HL-60 (cell line): ENCODE measurements at regions not wholly inside any gene's neighbourhood (a gene's known extent, or its start where the extent isn't known, plus 50 kb on each side); places are given as distances from the start of the nearest gene placed in this dataset.
A peak's percentile ranks its signal among the peaks of the same experiment; 100 is the strongest.

Experiments
- CTCF ChIP-seq: IDR thresholded peaks from one replicate; pipeline ENCODE4 v1.5.1; 2011; ENCODE audit warnings: low read length, control low read depth, inconsistent platforms; ENCODE audit not compliant: insufficient read depth
- GABPA ChIP-seq: IDR thresholded peaks from 2 replicates; pipeline ENCODE4 v1.6.1; 2012; ENCODE audit warnings: low read depth
- POLR2AphosphoS5 ChIP-seq: IDR thresholded peaks from 2 replicates; pipeline ENCODE4 v1.6.1; 2012; ENCODE audit warnings: low read depth
- REST ChIP-seq: IDR thresholded peaks from 2 replicates; pipeline ENCODE4 v1.6.1; 2012; ENCODE audit warnings: low read depth; ENCODE audit not compliant: insufficient replicate concordance

GRCh38 chr20:23156170-23156841, 70.2 kb upstream of the CD93 start:
- TF ChIP-seq CTCF (no peak), POLR2AphosphoS5 (0 out of 2 replicates have a peak, but pooled peaks have one; percentile 61), GABPA (no peak), REST (no peak)
